ENCODE measurements at regions not wholly inside any gene's neighbourhood (a gene's known extent, or its start where the extent isn't known, plus 50 kb on each side); places are given as distances from the start of the nearest gene placed in this dataset.

GRCh38 chr5:128667152-128667551 lies 129.1 kb upstream of the FBN2 start:
- no peak for DNase-seq (ENCODE audit: low read depth in 2 of 2)

- DNase-seq (ENCODE audit: low read depth in 2 of 2) = no peak
Observed at GRCh38 chr5:128667751-128668150, 129.7 kb upstream of the FBN2 start.

GRCh38 chr5:128668921-128669320 lies 130.9 kb upstream of the FBN2 start:
- no peak for DNase-seq (ENCODE audit: low read depth in 2 of 2)

GRCh38 chr5:128669803-128670202 lies 131.8 kb upstream of the FBN2 start:
- DNase-seq (ENCODE audit: low read depth in 2 of 2) = no peak

GRCh38 chr5:128671943-128672342 lies 133.9 kb upstream of the FBN2 start:
- no peak for DNase-seq (ENCODE audit: low read depth in 2 of 2)

GRCh38 chr5:128673000-128673399 lies 135.0 kb upstream of the FBN2 start:
- DNase-seq (ENCODE audit: low read depth in 2 of 2) = no peak

- no peak for DNase-seq (ENCODE audit: low read depth in 2 of 2)
Observed at GRCh38 chr5:128673411-128673957, 135.4 kb upstream of the FBN2 start.

GRCh38 chr5:128673970-128674369 lies 135.9 kb upstream of the FBN2 start:
- no peak for DNase-seq (ENCODE audit: low read depth in 2 of 2)

GRCh38 chr5:128674837-128675446 lies 136.9 kb upstream of the FBN2 start:
- peak; percentile 3 to 27 for DNase-seq (ENCODE audit: low read depth in 2 of 2)

- no peak for DNase-seq (ENCODE audit: low read depth in 2 of 2)
Observed at GRCh38 chr5:128681096-128681495, 143.1 kb upstream of the FBN2 start.

GRCh38 chr5:128681764-128682592 lies 143.9 kb upstream of the FBN2 start:
- DNase-seq (ENCODE audit: low read depth in 2 of 2) = no peak

GRCh38 chr5:128682669-128683068 lies 144.6 kb upstream of the FBN2 start:
- no peak for DNase-seq (ENCODE audit: low read depth in 2 of 2)

- DNase-seq (ENCODE audit: low read depth in 2 of 2) = no peak
Observed at GRCh38 chr5:128684961-128685360, 146.9 kb upstream of the FBN2 start.

- DNase-seq (ENCODE audit: low read depth in 2 of 2) = no peak
Observed at GRCh38 chr5:128687930-128688329, 149.9 kb upstream of the FBN2 start.

GRCh38 chr5:128693764-128694163 lies 155.7 kb upstream of the FBN2 start:
- DNase-seq (ENCODE audit: low read depth in 2 of 2) = no peak

GRCh38 chr5:128695791-128696530 lies 157.9 kb upstream of the FBN2 start:
- no peak for DNase-seq (ENCODE audit: low read depth in 2 of 2)

- DNase-seq (ENCODE audit: low read depth in 2 of 2) = no peak
Observed at GRCh38 chr5:128701301-128701700, 163.3 kb upstream of the FBN2 start.

GRCh38 chr5:128703322-128703721 lies 165.3 kb upstream of the FBN2 start:
- DNase-seq (ENCODE audit: low read depth in 2 of 2) = no peak

- DNase-seq (ENCODE audit: low read depth in 2 of 2) = no peak
Observed at GRCh38 chr5:128706269-128706668, 168.2 kb upstream of the FBN2 start.

- DNase-seq (ENCODE audit: low read depth in 2 of 2) = no peak
Observed at GRCh38 chr5:128708841-128709240, 170.8 kb upstream of the FBN2 start.

GRCh38 chr5:128711216-128711615 lies 173.2 kb upstream of the FBN2 start:
- DNase-seq (ENCODE audit: low read depth in 2 of 2) = no peak

- no peak for DNase-seq (ENCODE audit: low read depth in 2 of 2)
Observed at GRCh38 chr5:128714551-128714950, 176.5 kb upstream of the FBN2 start.

Data from stimulated activated CD4-positive, alpha-beta T cell treated with anti-CD3 and anti-CD28 coated beads, Interleukin-4, amount 100 ng/mL, for 48 hours (primary cell).